Activated CD4-positive, alpha-beta T cell treated with anti-CD3 and anti-CD28 coated beads for 48 hours (primary cell): ENCODE measurements at regions not wholly inside any gene's neighbourhood (a gene's known extent, or its start where the extent isn't known, plus 50 kb on each side); places are given as distances from the start of the nearest gene placed in this dataset.

Experiments used
- DNase-seq: peaks from one replicate; pipeline ENCODE4 v3.0.0-alpha.2; 2020

DNA sequence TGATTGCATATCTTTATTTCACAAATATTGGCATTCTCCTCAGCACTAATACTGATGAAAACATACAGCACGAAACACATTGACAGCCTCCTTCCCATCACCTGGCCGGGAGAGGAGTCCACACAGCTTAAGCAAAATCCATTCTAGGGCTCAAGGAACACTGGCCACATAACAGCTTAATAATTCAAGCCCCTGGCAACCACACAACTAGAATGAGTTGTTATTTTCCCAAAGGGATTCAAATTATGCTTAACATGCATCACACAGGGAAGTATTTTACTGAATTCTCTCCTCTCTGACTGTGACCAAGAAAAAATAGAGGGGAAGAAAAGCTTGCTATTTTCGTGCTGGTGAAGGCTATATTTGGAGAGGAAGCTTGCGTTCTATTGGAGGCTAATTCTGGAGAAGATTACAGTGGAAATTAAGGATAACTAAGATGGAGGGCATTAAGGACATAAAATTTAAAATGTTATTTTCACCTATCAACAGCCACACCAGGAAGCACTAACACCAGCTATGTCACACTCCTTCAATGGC lies 198.5 kb downstream of the ADGRG6 start:
- DNase-seq: no peak

DNA sequence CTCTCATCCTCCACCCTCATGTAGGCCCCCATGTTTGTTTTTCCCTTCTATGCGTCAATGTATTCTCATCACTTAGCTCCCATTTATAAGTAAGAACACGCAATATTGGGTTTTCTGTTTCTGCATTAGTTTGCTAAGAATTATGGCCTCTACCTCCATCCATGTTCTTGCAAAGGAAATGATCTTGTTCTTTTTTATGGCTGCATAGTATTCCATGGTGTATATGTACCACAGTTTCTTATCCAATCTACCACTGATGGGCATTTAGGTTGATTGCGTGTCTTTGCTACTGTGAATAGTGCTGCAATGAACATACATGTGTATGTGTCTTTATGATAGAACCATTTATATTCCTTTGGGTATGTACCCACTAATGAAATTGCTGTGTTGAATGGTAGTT lies 200.0 kb downstream of the ADGRG6 start:
- DNase-seq: no peak

DNA sequence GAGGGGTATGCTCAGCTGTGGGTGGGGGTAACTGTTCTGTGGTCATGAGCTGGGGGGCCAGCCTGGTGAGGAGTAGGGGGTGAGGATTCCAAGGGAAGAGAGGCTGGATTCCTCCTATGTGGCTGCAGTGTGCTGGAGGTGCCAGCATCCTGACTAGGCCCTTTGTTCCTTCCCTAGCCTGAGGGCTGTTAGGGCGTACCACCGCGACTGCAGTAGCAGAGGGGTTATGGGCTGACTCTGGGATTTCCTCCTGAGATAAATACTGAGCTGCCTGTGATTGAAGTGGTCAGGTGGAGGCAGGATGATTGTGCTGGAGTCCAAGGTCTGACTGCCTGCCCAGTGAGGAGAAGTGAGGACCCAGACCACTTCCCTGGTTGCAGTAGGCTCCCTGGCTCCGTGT lies 205.3 kb downstream of the ADGRG6 start:
- no peak for DNase-seq

DNA sequence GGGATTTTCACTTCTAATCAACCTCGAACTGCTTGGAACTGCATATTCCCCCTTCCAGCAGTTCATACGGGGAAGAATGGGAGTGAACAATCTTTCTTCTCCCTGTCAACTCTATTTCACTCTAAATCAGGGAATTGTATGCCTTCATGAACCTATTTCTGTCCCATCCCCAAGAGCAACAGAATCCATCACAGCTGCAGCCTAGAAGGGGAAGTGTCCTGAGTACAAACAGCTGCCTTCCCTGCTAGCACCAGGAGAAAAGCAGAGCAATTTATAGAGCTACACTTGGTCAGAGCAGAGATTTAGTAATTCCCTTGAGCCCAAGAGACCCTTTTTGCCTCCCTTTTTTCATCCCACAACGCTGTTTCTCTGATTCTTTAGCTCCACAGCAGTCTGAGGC lies 208.4 kb downstream of the ADGRG6 start:
- no peak for DNase-seq

DNA sequence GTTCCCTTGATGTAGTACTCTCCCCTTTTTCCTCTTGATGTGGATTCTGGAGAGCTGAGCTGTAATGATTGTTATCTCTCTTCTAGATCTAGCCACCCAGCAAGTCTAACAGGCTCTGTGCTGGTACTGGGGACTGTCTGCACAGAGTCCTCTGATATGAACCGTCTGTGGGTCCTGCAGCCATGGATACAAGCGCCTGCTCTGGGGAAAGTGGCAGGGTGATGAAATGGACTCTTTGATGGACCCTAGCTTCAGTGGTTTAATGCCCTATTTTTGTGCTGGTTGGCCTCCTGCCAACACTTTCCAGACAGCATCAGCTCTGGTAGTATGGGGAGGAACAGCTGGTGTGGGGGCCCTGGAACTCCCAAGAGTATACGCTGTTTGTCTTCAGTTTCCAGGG lies 216.3 kb downstream of the ADGRG6 start:
- DNase-seq: no peak

- DNase-seq: no peak
Measured at GRCh38 chr6:142518761-142519160, 217.0 kb downstream of the ADGRG6 start.

DNA sequence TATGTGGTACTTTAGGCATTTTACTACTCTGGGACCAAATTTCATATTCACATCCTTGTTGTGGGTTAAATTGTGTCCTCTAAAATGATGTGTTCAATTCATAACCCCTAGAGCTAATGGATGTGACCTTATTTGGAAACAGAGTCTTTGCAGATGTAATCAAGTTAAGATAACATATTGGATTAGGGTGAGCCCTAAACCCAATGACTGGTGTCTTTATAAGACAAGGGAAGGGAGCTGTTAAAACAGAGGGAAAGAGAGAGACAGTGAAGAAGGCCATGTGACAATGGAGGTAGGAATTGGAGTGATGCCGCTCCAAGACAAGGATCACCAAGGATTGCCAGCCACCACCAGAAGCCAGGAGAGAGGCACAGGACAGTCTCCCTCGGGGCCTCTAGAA lies 220.0 kb downstream of the ADGRG6 start:
- no peak for DNase-seq

DNA sequence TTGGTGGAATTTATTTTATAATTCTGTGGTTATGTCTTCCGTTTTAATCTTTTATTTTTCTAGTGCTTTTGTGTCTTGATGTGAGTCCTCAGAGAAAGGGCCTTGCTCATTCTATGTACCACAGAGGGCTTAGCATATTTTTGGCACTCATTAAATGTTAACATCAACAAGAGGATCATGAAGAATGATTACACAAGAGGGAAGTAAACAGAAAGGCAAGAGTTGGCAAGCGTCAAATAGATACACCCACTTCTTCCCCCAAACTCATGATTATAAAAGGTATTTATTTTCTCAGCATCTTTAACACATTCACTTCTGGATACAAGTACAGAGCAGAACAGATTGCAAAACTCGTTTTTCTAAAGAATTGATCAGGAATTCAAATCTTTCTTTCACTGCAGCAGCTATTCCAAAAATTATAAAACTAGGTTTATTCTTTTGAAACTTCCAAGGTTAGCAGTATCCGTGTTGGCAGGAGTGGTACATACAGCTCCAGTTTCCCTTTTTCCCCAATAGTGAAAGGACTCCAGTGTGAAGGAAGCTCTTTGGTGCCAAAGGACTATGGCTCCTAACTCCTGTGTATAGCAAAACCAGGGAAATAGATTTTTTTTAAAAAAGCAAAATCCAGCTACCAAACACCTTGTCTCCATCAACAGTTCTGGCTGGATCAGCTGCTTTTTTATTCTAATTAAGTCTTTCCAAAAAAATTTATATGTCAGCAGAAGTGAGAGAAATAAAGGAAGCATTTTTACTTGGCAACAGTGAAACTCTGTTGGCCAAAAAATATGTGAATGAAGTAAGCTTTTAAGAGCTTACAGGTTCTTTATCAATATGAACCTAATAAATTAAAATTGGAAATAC lies 221.9 kb downstream of the ADGRG6 start:
- DNase-seq: no peak

GRCh38 chr6:142530566-142530965 lies 228.8 kb downstream of the ADGRG6 start:
- no peak for DNase-seq

- no peak for DNase-seq
Measured at GRCh38 chr6:142531727-142532126, 229.9 kb downstream of the ADGRG6 start.

- DNase-seq: no peak
Measured at GRCh38 chr6:142534076-142534475, 232.3 kb downstream of the ADGRG6 start.

- no peak for DNase-seq
Measured at GRCh38 chr6:142534484-142534883, 232.7 kb downstream of the ADGRG6 start.

- peak; percentile 46 for DNase-seq
Measured at GRCh38 chr6:142537612-142538478, 236.0 kb downstream of the ADGRG6 start.

DNA sequence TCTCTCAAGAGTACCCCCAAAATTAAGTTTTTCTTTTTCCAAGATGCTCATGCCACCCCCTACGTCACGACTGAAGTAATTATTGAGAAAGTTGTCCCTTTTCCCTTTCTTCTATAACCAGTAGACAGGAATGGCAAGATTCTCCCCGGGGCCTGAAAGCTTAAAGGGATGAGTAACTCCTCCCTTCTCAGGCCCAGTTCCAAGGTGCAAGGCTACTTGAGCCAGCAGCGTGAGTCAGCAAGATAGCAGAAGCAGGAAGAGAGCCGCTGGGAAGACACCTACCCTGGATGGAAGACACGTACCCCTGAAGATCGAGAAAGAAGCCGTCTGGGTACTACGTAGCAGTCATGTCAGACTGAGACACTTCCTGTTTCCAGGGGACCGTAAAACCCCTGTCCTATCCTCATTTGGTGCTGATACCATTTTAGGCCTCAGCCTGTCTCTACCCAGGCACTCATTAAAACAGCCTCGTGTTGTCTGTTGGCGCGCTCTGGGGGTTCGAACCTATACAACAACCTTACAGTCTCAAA lies 241.0 kb downstream of the ADGRG6 start:
- no peak for DNase-seq

- no peak for DNase-seq
Measured at GRCh38 chr6:142543606-142544005, 241.8 kb downstream of the ADGRG6 start.

DNA sequence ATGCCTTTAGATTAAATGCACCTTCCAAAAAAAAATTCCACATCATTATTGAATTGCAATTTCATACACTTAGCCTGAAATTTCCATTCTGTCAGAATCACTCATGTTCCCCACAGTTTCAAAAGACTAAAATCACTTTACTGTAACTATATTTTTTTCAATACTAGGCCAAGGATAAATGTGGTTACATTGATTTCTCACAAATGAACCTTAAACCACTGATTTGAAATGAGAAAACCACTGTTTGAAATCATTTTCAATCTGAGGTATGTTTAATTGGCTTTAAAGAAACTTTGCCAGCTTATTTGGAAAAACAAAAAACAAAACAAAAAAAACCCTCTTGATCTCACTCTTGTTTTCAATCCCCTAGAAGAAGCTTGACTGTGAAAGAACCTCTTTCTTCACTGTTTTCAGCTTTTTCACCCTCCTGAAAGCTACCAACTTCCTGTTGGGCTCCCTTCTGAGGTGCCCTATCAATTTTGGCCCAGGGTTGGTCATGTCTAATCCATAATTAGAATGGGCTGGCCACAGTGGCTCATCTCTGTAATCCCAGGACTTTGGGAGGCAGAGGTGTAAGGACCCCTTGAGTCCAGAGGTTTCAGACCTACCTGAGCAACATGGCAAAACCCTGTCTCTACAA lies 242.5 kb downstream of the ADGRG6 start:
- DNase-seq: no peak

GRCh38 chr6:142545147-142545546 lies 243.3 kb downstream of the ADGRG6 start:
- peak; percentile 12 for DNase-seq

DNA sequence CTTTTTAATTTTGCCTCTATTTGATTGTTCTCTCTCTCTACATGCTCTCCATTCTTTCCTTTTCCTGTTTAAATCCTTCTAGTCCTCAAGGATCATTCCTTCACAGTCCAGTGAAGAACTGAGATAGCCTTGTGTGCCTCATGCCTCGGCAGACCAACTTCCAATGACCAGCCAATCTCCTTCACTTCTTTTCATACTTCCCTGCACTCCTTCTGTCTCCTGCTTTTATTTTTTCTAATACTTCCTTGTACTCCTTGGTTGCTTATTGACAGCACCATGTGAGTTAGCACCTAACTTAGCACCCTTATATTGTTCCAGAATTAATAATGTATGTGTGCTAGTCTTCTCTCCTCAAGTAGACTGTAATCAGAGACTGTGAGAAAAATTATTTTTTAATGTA lies 246.8 kb downstream of the ADGRG6 start:
- no peak for DNase-seq

- DNase-seq: no peak
Measured at GRCh38 chr6:142550310-142551063, 248.7 kb downstream of the ADGRG6 start.

DNA sequence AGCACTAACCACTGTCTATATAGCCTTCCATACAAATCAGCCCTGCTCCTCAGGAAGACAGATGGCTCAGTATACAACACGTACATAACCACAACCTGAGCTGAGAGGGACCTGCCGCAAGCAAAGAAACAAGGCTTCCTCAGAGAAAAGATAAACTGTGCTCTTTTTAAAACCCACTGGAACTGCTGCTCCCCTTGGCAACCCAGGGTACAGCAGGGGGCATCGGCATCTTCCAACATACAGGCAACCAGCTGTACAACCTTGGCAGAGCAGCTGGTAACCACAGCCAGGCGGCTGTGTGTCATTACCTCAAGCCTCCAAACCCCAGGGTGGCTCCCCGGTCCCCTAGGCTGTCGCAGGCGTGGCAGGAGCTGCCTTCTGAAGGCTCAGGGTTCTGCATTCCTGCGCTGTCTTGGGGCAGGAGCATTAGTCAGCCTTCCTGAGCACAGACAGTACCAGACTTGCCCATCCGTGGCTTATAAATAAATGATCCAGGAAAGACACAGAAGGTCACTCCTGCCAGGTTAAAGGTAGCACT lies 249.5 kb downstream of the ADGRG6 start:
- DNase-seq: peak; percentile 70

GRCh38 chr6:142558786-142559185 lies 257.0 kb downstream of the ADGRG6 start:
- DNase-seq: no peak
